ENCODE measurements at regions not wholly inside any gene's neighbourhood (a gene's known extent, or its start where the extent isn't known, plus 50 kb on each side); places are given as distances from the start of the nearest gene placed in this dataset.

DNA sequence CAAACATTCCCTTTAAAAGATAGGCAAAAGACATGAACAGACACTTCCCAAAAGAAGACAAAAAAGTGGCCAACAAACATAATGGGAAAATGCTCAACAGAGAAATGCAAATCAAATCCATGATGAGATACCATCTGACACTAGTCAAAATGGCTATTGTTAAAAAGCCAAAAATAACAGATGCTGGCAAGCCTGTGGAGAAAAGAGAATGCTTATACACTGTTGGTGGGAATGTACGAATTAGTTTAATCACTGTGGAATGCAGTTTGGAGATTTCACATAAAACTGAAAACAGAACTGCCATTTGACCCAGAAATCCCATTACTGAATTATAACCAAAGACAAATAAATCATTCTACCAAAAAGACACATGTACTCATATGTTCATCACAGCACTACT lies 58.3 kb upstream of the WDR41 start:
- TF ChIP-seq, protein P1, sequence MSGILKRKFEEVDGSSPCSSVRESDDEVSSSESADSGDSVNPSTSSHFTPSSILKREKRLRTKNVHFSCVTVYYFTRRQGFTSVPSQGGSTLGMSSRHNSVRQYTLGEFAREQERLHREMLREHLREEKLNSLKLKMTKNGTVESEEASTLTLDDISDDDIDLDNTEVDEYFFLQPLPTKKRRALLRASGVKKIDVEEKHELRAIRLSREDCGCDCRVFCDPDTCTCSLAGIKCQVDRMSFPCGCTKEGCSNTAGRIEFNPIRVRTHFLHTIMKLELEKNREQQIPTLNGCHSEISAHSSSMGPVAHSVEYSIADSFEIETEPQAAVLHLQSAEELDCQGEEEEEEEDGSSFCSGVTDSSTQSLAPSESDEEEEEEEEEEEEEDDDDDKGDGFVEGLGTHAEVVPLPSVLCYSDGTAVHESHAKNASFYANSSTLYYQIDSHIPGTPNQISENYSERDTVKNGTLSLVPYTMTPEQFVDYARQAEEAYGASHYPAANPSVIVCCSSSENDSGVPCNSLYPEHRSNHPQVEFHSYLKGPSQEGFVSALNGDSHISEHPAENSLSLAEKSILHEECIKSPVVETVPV (CRISPR knock-in tag; IDR thresholded peaks at IDR 0.05) = no peak
- peak; percentile 43 for TF ChIP-seq ISL1 (CRISPR knock-in tag; IDR thresholded peaks at IDR 0.05)
- no peak for ATAC-seq

DNA sequence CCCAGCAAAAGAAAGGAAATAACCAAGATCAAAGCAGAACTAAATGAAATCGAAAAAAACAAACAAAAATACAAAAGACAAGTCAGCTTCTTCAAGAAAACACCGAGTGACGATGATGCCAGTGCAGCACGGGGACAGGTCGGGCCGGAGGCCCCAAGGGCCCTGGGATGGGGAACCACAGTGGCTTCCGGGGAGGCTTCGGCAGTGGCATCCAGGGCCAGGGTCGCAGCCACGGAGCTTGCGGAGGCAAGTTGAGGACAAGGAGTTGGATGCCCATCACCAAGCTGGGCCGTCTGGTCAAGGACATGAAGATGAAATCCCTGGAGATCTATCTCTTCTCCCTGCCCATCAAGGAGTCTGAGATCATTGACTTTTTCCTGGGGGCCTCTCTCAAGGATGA lies 53.2 kb upstream of the WDR41 start:
- TF ChIP-seq ESRRG (CRISPR knock-in tag; IDR thresholded peaks at IDR 0.05) (no peak), ZFP3 (CRISPR knock-in tag; IDR thresholded peaks at IDR 0.05) (no peak), SNAI2 (CRISPR knock-in tag; IDR thresholded peaks at IDR 0.05) (no peak), ZNF565 (CRISPR knock-in tag; conservative IDR thresholded peaks at IDR 0.05; ENCODE audit: low read depth) (no peak), OSR1 (CRISPR knock-in tag; IDR thresholded peaks at IDR 0.05) (no peak), ZFP30 (CRISPR knock-in tag; IDR thresholded peaks at IDR 0.05) (no peak), BACH2 (CRISPR knock-in tag; IDR thresholded peaks at IDR 0.05; ENCODE audit: borderline replicate concordance) (no peak), GLIS3 (CRISPR knock-in tag; IDR thresholded peaks at IDR 0.05) (no peak), ARNTL (CRISPR knock-in tag; IDR thresholded peaks at IDR 0.05; ENCODE audit: borderline replicate concordance, low read depth) (no peak), CSDC2 (CRISPR knock-in tag; IDR thresholded peaks at IDR 0.05) (no peak), PPARA (CRISPR knock-in tag; IDR thresholded peaks at IDR 0.05; ENCODE audit: borderline replicate concordance) (no peak), RARB (CRISPR knock-in tag; IDR thresholded peaks at IDR 0.05) (no peak), ZC3H10 (CRISPR knock-in tag; IDR thresholded peaks at IDR 0.05) (no peak), TCF4 (CRISPR knock-in tag; IDR thresholded peaks at IDR 0.05; ENCODE audit: borderline replicate concordance) (no peak)
- TF ChIP-seq, protein P2, sequence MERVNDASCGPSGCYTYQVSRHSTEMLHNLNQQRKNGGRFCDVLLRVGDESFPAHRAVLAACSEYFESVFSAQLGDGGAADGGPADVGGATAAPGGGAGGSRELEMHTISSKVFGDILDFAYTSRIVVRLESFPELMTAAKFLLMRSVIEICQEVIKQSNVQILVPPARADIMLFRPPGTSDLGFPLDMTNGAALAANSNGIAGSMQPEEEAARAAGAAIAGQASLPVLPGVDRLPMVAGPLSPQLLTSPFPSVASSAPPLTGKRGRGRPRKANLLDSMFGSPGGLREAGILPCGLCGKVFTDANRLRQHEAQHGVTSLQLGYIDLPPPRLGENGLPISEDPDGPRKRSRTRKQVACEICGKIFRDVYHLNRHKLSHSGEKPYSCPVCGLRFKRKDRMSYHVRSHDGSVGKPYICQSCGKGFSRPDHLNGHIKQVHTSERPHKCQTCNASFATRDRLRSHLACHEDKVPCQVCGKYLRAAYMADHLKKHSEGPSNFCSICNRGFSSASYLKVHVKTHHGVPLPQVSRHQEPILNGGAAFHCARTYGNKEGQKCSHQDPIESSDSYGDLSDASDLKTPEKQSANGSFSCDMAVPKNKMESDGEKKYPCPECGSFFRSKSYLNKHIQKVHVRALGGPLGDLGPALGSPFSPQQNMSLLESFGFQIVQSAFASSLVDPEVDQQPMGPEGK (CRISPR knock-in tag; IDR thresholded peaks at IDR 0.05; ENCODE audit: borderline replicate concordance) = no peak
- TF ChIP-seq, protein P3, sequence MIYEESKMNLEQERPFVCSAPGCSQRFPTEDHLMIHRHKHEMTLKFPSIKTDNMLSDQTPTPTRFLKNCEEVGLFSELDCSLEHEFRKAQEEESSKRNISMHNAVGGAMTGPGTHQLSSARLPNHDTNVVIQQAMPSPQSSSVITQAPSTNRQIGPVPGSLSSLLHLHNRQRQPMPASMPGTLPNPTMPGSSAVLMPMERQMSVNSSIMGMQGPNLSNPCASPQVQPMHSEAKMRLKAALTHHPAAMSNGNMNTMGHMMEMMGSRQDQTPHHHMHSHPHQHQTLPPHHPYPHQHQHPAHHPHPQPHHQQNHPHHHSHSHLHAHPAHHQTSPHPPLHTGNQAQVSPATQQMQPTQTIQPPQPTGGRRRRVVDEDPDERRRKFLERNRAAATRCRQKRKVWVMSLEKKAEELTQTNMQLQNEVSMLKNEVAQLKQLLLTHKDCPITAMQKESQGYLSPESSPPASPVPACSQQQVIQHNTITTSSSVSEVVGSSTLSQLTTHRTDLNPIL (CRISPR knock-in tag; IDR thresholded peaks at IDR 0.05; ENCODE audit: low read depth) = no peak
- TF ChIP-seq, protein P4, sequence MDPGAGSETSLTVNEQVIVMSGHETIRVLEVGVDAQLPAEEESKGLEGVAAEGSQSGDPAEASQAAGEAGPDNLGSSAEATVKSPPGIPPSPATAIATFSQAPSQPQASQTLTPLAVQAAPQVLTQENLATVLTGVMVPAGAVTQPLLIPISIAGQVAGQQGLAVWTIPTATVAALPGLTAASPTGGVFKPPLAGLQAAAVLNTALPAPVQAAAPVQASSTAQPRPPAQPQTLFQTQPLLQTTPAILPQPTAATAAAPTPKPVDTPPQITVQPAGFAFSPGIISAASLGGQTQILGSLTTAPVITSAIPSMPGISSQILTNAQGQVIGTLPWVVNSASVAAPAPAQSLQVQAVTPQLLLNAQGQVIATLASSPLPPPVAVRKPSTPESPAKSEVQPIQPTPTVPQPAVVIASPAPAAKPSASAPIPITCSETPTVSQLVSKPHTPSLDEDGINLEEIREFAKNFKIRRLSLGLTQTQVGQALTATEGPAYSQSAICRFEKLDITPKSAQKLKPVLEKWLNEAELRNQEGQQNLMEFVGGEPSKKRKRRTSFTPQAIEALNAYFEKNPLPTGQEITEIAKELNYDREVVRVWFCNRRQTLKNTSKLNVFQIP (CRISPR knock-in tag; IDR thresholded peaks at IDR 0.05; ENCODE audit: borderline replicate concordance, low read depth) = no peak
- ATAC-seq = no peak

Data from SK-N-SH treated with all-trans-retinoic acid at 6 μM for 48 hours (cell line).